Testis (tissue), 2 donors: ENCODE measurements at regions not wholly inside any gene's neighbourhood (a gene's known extent, or its start where the extent isn't known, plus 50 kb on each side); places are given as distances from the start of the nearest gene placed in this dataset.
"Not testable (repeated sequence)": the region's sequence is repeated elsewhere in the genome, so short reads cannot be mapped to it uniquely, and the experiment has no call there.

Experiments used
- DNase-seq: peaks from one replicate; pipeline ENCODE4 v3.0.0-alpha.2; 2019
- H3K27ac ChIP-seq, 2 donors: fragments of 200-600 bp; sonication (generic); one replicate each; pipeline ENCODE4 v1.5.1; 2019
- H3K27me3 ChIP-seq: fragments of 200-600 bp; sonication (generic); one replicate; pipeline ENCODE4 v1.5.1; 2019
- H3K36me3 ChIP-seq: fragments of 200-600 bp; sonication (generic); one replicate; pipeline ENCODE4 v1.5.1; 2017; ENCODE audit warnings: low read depth; ENCODE audit errors: missing control alignments
- H3K4me1 ChIP-seq: fragments of 200-600 bp; sonication (generic); one replicate; pipeline ENCODE4 v1.5.1; 2019
- H3K4me3 ChIP-seq, 2 donors: fragments of 200-600 bp; sonication (generic); one replicate each; pipeline ENCODE4 v1.5.1; 2017 to 2019
- H3K9me3 ChIP-seq: fragments of 200-600 bp; sonication (generic); one replicate; pipeline ENCODE4 v1.5.1; 2017
- CTCF ChIP-seq, 3 experiments: fragments of 450-650 bp in 2 of 3; fragments of 200-600 bp in 1 of 3; sonication (generic) in 1 of 3; IDR thresholded peaks; one replicate each; pipeline ENCODE4 v1.5.1; 2016 to 2019; ENCODE audit warnings: antibody characterized with exemption in 3 of 3, mild to moderate bottlenecking in 2 of 3, moderate library complexity in 1 of 3
- POLR2A ChIP-seq: fragments of 450-650 bp; IDR thresholded peaks from one replicate; pipeline ENCODE4 v1.6.1; 2017; ENCODE audit warnings: antibody characterized with exemption, mild to moderate bottlenecking, moderate library complexity
- WGBS, 2 donors: methylation state at CpG; one replicate each; pipeline ENCODE4 v1.1.5; 2018; 5-methylcytosine and 5-hydroxymethylcytosine counted together
- intact Hi-C: fragments of 100-400 bp; cut with DNase I; formaldehyde crosslinking; loops from one replicate; pipeline ENCODE4 v1.15.1; 2023; ENCODE audit warnings: low total_unique reads

GRCh38 chr5:87588316-87588715 lies 175.6 kb upstream of the CCNH start:
- Histone ChIP-seq H3K4me1 (no peaks in the 10 kb centered on the region), H3K9me3 (no peaks in the 10 kb centered on the region), H3K27me3 (no peaks in the 10 kb centered on the region), H3K36me3 (no peaks in the 10 kb centered on the region), H3K4me3 (no peak overlapping the region), H3K27ac (no peak overlapping the region)
- TF ChIP-seq POLR2A, result no peak
- TF ChIP-seq CTCF (IDR thresholded peaks at IDR 0.05), result no peak
- no peak for DNase-seq
- intact Hi-C loops, result no loop called here
- 76 to 77% methylated on average over 4 of the region's 4 CpGs for WGBS, 2 donors

GRCh38 chr5:87583704-87584103 lies 171.0 kb upstream of the CCNH start:
- H3K9me3 ChIP-seq, H3K27ac ChIP-seq, H3K4me3 ChIP-seq, intact Hi-C loops, H3K36me3 ChIP-seq, H3K27me3 ChIP-seq, DNase-seq, H3K4me1 ChIP-seq: not testable (repeated sequence)

GRCh38 chr5:87582149-87582548 lies 169.4 kb upstream of the CCNH start:
- Histone ChIP-seq H3K27ac (no peak overlapping the region), H3K36me3 (no peaks in the 10 kb centered on the region), H3K9me3 (no peaks in the 10 kb centered on the region), H3K4me3 (no peak overlapping the region), H3K4me1 (no peaks in the 10 kb centered on the region), H3K27me3 (no peaks in the 10 kb centered on the region)
- TF ChIP-seq CTCF (IDR thresholded peaks at IDR 0.05), result no peak
- no peak for TF ChIP-seq POLR2A
- WGBS, 2 donors, result 89 to 94% methylated on average over 4 of the region's 4 CpGs
- intact Hi-C loops, result no loop called here
- no peak for DNase-seq

- H3K27ac ChIP-seq, result no peak overlapping the region
- no peaks in the 10 kb centered on the region for H3K36me3 ChIP-seq
- 86 to 98% methylated on average over 1 of the region's 1 CpG for WGBS, 2 donors
- no peaks in the 10 kb centered on the region for H3K4me1 ChIP-seq
- no peak overlapping the region for H3K4me3 ChIP-seq
- intact Hi-C loops, result no loop called here
- TF ChIP-seq CTCF (IDR thresholded peaks at IDR 0.05), result no peak
- DNase-seq, result no peak
- no peaks in the 10 kb centered on the region for H3K9me3 ChIP-seq
- H3K27me3 ChIP-seq, result no peaks in the 10 kb centered on the region
These were observed 168.9 kb upstream of the CCNH start for GRCh38 chr5:87581661-87582060.

- no peak for DNase-seq
- intact Hi-C loops, result no loop called here
- Histone ChIP-seq H3K4me1 (no peaks in the 10 kb centered on the region), H3K4me3 (no peak overlapping the region), H3K36me3 (no peaks in the 10 kb centered on the region), H3K27ac (no peak overlapping the region), H3K9me3 (no peaks in the 10 kb centered on the region), H3K27me3 (no peaks in the 10 kb centered on the region)
- TF ChIP-seq POLR2A (no peak), CTCF (IDR thresholded peaks at IDR 0.05) (no peak)
These were observed 166.9 kb upstream of the CCNH start for GRCh38 chr5:87579678-87580077.

GRCh38 chr5:87576867-87577266 lies 164.1 kb upstream of the CCNH start:
- Histone ChIP-seq H3K36me3 (no peaks in the 10 kb centered on the region), H3K27me3 (no peaks in the 10 kb centered on the region), H3K9me3 (no peaks in the 10 kb centered on the region), H3K4me1 (no peaks in the 10 kb centered on the region), H3K27ac (no peak overlapping the region), H3K4me3 (no peak overlapping the region)
- WGBS, 2 donors, result 75 to 92% methylated on average over 3 of the region's 3 CpGs
- no peak for DNase-seq
- intact Hi-C loops, result no loop called here
- TF ChIP-seq POLR2A, result no peak
- TF ChIP-seq CTCF (IDR thresholded peaks at IDR 0.05), result no peak

GRCh38 chr5:87576306-87576705 lies 163.6 kb upstream of the CCNH start:
- H3K27ac ChIP-seq, intact Hi-C loops, H3K27me3 ChIP-seq, H3K4me3 ChIP-seq, H3K4me1 ChIP-seq, DNase-seq, H3K36me3 ChIP-seq, H3K9me3 ChIP-seq: not testable (repeated sequence)
- 82 to 89% methylated on average over 4 of the region's 4 CpGs for WGBS, 2 donors
